GM04504 (cell line): ENCODE measurements at regions not wholly inside any gene's neighbourhood (a gene's known extent, or its start where the extent isn't known, plus 50 kb on each side); places are given as distances from the start of the nearest gene placed in this dataset.

Source experiments
- DNase-seq: peaks from one replicate; pipeline ENCODE4 v3.0.0-alpha.2; 2012; ENCODE audit warnings: low read depth

GRCh38 chr12:115078990-115079389 lies 395.0 kb upstream of the TBX3 start:
- DNase-seq = no peak

- DNase-seq = no peak
Observed at GRCh38 chr12:115078334-115078733, 394.4 kb upstream of the TBX3 start.

GRCh38 chr12:115075552-115076170 lies 391.7 kb upstream of the TBX3 start:
- DNase-seq = no peak

GRCh38 chr12:115074617-115075016 lies 390.6 kb upstream of the TBX3 start:
- DNase-seq = no peak

- no peak for DNase-seq
Observed at GRCh38 chr12:115072712-115073111, 388.7 kb upstream of the TBX3 start.

- peak; percentile 15 for DNase-seq
Observed at GRCh38 chr12:115070313-115070712, 386.3 kb upstream of the TBX3 start.

- no peak for DNase-seq
Observed at GRCh38 chr12:115064296-115064695, 380.3 kb upstream of the TBX3 start.

GRCh38 chr12:115062741-115063140 lies 378.8 kb upstream of the TBX3 start:
- no peak for DNase-seq

GRCh38 chr12:115060477-115061168 lies 376.6 kb upstream of the TBX3 start:
- peak; percentile 52 for DNase-seq

- no peak for DNase-seq
Observed at GRCh38 chr12:115057445-115057844, 373.5 kb upstream of the TBX3 start.

GRCh38 chr12:115051378-115051777 lies 367.4 kb upstream of the TBX3 start:
- no peak for DNase-seq

- DNase-seq = no peak
Observed at GRCh38 chr12:115049614-115050013, 365.6 kb upstream of the TBX3 start.

GRCh38 chr12:115046805-115047204 lies 362.8 kb upstream of the TBX3 start:
- DNase-seq = no peak

GRCh38 chr12:115044073-115044472 lies 360.1 kb upstream of the TBX3 start:
- DNase-seq = no peak

- no peak for DNase-seq
Observed at GRCh38 chr12:115043079-115043478, 359.1 kb upstream of the TBX3 start.

GRCh38 chr12:115042341-115042740 lies 358.4 kb upstream of the TBX3 start:
- DNase-seq = no peak

GRCh38 chr12:115037830-115038229 lies 353.9 kb upstream of the TBX3 start:
- DNase-seq = no peak

GRCh38 chr12:115035535-115036107 lies 351.6 kb upstream of the TBX3 start:
- DNase-seq = no peak

GRCh38 chr12:115032521-115032920 lies 348.5 kb upstream of the TBX3 start:
- no peak for DNase-seq

GRCh38 chr12:115030017-115030416 lies 346.0 kb upstream of the TBX3 start:
- no peak for DNase-seq

- DNase-seq = no peak
Observed at GRCh38 chr12:115024531-115024930, 340.6 kb upstream of the TBX3 start.

- DNase-seq = peak; percentile 55
Observed at GRCh38 chr12:115023279-115024265, 339.6 kb upstream of the TBX3 start.
